PC-9 (cell line): ENCODE measurements at regions not wholly inside any gene's neighbourhood (a gene's known extent, or its start where the extent isn't known, plus 50 kb on each side); places are given as distances from the start of the nearest gene placed in this dataset.

Source experiments
- BruUV-seq: library from RNA; stranded (reverse); fragments of 400-500 nt; replicated peaks from 2 replicates; lab custom pipeline; 2021; lab: Mats Ljungman, UMichigan
- CTCF ChIA-PET: fragments of 300-600 bp; sonication (Branson Sonifier 250); formaldehyde crosslinking; loops from one replicate; lab custom pipeline; 2022; ENCODE audit warnings: antibody characterized with exemption; lab: Charles Lee
- POLR2A ChIA-PET: fragments of 300-600 bp; sonication (Branson Sonifier 250); formaldehyde crosslinking; loops from one replicate; lab custom pipeline; 2022; ENCODE audit warnings: antibody characterized with exemption; ENCODE audit not compliant: unreplicated experiment; lab: Charles Lee
- DNase-seq, 2 experiments: peaks; one replicate each; pipeline versions ENCODE4 v3.0.0 to v3.0.0-alpha.2; 2015 to 2022; ENCODE audit warnings: mixed read lengths in 1 of 2
- H2AFZ ChIP-seq: fragments of 200-600 bp; sonication (generic); 2 replicates; pipeline ENCODE4 v1.8.1; 2017; ENCODE audit warnings: antibody characterized with exemption
- H3F3A ChIP-seq: fragments of 200-600 bp; sonication (generic); 2 replicates; pipeline ENCODE4 v1.8.1; 2017; ENCODE audit warnings: antibody characterized with exemption, mild to moderate bottlenecking, low read depth; ENCODE audit not compliant: insufficient read depth
- H3K27ac ChIP-seq: fragments of 200-600 bp; sonication (generic); 2 replicates; pipeline ENCODE4 v1.6.1; 2016; ENCODE audit warnings: mixed run types
- H3K27me3 ChIP-seq: fragments of 200-600 bp; sonication (generic); 2 replicates; pipeline ENCODE4 v1.6.1; 2016; ENCODE audit warnings: low read depth, mixed run types; ENCODE audit not compliant: insufficient read depth
- H3K36me3 ChIP-seq: fragments of 200-600 bp; sonication (generic); 2 replicates; pipeline ENCODE4 v1.6.1; 2016; ENCODE audit warnings: low read depth, mixed run types
- H3K4me1 ChIP-seq: fragments of 200-600 bp; sonication (generic); replicated peaks from 2 replicates; pipeline ENCODE4 v1.6.1; 2016; ENCODE audit warnings: mixed run types; ENCODE audit not compliant: insufficient read depth
- H3K4me2 ChIP-seq: fragments of 200-600 bp; sonication (generic); 2 replicates; pipeline ENCODE4 v1.6.1; 2017; ENCODE audit warnings: mixed run types
- H3K4me3 ChIP-seq: fragments of 200-600 bp; sonication (generic); 2 replicates; pipeline ENCODE4 v1.6.1; 2016; ENCODE audit warnings: mixed run types
- H3K79me2 ChIP-seq: fragments of 200-600 bp; sonication (generic); 2 replicates; pipeline ENCODE4 v1.6.1; 2017; ENCODE audit warnings: low read depth, mixed run types
- H3K9me2 ChIP-seq: fragments of 200-600 bp; sonication (generic); 2 replicates; pipeline ENCODE4 v1.8.1; 2017; ENCODE audit warnings: mild to moderate bottlenecking; ENCODE audit not compliant: insufficient read depth
- H3K9me3 ChIP-seq: fragments of 200-600 bp; sonication (generic); 2 replicates; pipeline ENCODE4 v1.8.1; 2016; ENCODE audit warnings: low read depth; ENCODE audit not compliant: insufficient read depth
- H4K20me1 ChIP-seq: fragments of 200-600 bp; sonication (generic); 2 replicates; pipeline ENCODE4 v1.8.1; 2017; ENCODE audit not compliant: insufficient read depth
- EZH2 ChIP-seq: fragments of 200-600 bp; sonication (generic); IDR thresholded peaks from 2 replicates; pipeline ENCODE4 v1.8.0; 2017; ENCODE audit warnings: antibody characterized with exemption, low read depth
- intact Hi-C: fragments of 100-400 bp; cut with micrococcal nuclease; formaldehyde crosslinking; loops from one replicate; pipeline ENCODE4 v1.10.0; 2022; ENCODE audit not compliant: unreplicated experiment
- TF ChIP-seq, protein P1 (sequence below): fragments of 200-600 bp; sonication (generic); conservative IDR thresholded peaks from 2 replicates; pipeline ENCODE4 v1.6.1; 2017; ENCODE audit warnings: mixed run types, antibody characterized with exemption, mild to moderate bottlenecking, moderate library complexity

DNA sequence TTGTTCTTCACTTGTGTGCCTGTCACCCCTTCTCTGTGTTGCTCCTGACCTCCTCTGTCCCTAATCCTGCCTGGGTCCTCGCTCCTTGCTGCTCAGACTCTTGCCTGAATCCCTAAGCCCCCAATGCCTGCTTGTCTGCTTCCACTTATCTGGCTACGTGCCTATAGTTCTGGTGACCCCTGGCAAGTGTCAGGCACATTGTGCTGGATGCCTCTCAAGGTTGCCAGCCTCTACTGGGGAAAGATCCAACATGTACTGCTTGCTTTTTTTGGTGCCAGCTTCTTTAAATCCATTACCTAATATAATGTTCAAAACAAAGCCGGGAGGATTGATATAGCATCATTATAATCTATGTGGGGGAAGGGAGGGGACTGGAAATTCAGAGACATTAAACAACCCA is 448.0 kb upstream of the CCDC196 start:
- Histone ChIP-seq H4K20me1 (no peaks in the 10 kb centered on the region), H3K27ac (no peak overlapping the region), H3K4me3 (no peak overlapping the region), H3K4me1 (no peaks in the 10 kb centered on the region), H3K4me2 (no peak overlapping the region), H3K9me2 (no peaks in the 10 kb centered on the region), H3F3A (no peaks in the 10 kb centered on the region), H3K79me2 (no peaks in the 10 kb centered on the region), H3K36me3 (no peaks in the 10 kb centered on the region), H3K27me3 (peaks cover 5% of the 10 kb centered on the region; the same call in 1 of the 2 replicates), H2AFZ (no peak overlapping the region), H3K9me3 (no peaks in the 10 kb centered on the region)
- BruUV-seq = no TSS peak
- ChIA-PET POLR2A (no interaction called here), CTCF (interaction anchor here (0.7 kb wide), 1 partner anchor 586 kb away, joined by 3 read pairs; no protein-coding TSS in a partner anchor)
- intact Hi-C loops = no loop called here
- no peak for TF ChIP-seq EZH2
- TF ChIP-seq, protein P1, sequence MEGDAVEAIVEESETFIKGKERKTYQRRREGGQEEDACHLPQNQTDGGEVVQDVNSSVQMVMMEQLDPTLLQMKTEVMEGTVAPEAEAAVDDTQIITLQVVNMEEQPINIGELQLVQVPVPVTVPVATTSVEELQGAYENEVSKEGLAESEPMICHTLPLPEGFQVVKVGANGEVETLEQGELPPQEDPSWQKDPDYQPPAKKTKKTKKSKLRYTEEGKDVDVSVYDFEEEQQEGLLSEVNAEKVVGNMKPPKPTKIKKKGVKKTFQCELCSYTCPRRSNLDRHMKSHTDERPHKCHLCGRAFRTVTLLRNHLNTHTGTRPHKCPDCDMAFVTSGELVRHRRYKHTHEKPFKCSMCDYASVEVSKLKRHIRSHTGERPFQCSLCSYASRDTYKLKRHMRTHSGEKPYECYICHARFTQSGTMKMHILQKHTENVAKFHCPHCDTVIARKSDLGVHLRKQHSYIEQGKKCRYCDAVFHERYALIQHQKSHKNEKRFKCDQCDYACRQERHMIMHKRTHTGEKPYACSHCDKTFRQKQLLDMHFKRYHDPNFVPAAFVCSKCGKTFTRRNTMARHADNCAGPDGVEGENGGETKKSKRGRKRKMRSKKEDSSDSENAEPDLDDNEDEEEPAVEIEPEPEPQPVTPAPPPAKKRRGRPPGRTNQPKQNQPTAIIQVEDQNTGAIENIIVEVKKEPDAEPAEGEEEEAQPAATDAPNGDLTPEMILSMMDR = no peak
- DNase-seq = no peak

DNA sequence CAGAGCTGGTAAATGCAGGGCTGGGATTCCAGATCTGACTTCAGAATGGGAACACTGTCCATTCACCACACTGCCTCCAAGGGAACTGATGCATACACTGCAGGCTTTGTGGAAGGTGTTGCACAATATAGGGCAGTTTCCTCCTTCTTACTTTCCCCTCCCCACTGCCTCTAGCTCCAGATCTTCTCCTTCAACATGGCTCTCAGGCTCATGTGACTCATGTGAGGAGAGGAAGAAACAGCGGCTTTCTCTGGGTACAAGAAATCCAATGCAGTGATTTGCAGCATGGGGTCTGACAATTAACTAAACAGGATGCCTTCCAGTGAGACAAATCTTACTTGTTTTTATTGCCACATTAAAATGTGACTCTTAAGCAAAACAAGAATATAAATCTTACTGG is 447.6 kb upstream of the CCDC196 start:
- Histone ChIP-seq H3K27ac (no peak overlapping the region), H3K4me2 (no peak overlapping the region), H3F3A (no peaks in the 10 kb centered on the region), H2AFZ (no peak overlapping the region), H3K4me1 (no peaks in the 10 kb centered on the region), H3K79me2 (no peaks in the 10 kb centered on the region), H4K20me1 (no peaks in the 10 kb centered on the region), H3K36me3 (no peaks in the 10 kb centered on the region), H3K9me2 (no peaks in the 10 kb centered on the region), H3K27me3 (peaks cover 5% of the 10 kb centered on the region; the same call in 1 of the 2 replicates), H3K9me3 (no peaks in the 10 kb centered on the region), H3K4me3 (no peak overlapping the region)
- ChIA-PET CTCF (interaction anchor here (0.7 kb wide), 1 partner anchor 586 kb away, joined by 3 read pairs; no protein-coding TSS in a partner anchor), POLR2A (no interaction called here)
- intact Hi-C loops = no loop called here
- DNase-seq = peak in 1 of 2 experiments; percentile 6
- no TSS peak for BruUV-seq
- TF ChIP-seq EZH2 = no peak
- TF ChIP-seq, protein P1 = no peak

DNA sequence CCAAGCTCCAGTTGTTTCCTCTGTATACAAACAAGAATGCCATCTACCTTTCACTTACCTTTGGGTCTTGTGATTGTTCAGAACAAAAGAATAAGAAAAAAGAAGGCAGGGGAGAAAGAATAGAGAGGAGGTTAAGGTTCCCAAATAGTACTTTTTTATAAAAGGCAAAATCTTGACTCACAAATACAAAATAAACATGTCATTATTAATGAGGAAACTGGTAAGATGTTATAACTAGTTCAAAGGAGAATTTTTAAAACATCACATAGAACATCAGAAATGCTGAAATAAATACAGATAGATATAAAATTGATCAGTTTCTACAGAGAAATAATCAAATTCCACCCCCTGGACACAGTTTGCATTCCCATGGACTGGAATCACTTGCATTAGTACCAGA is 446.7 kb upstream of the CCDC196 start:
- no peak overlapping the region for H3K27ac ChIP-seq
- no peaks in the 10 kb centered on the region for H3K79me2 ChIP-seq
- no peaks in the 10 kb centered on the region for H3K36me3 ChIP-seq
- no peaks in the 10 kb centered on the region for H3K9me3 ChIP-seq
- no TSS peak for BruUV-seq
- no peak overlapping the region for H2AFZ ChIP-seq
- intact Hi-C loops = no loop called here
- ChIA-PET CTCF (no interaction called here), POLR2A (no interaction called here)
- no peaks in the 10 kb centered on the region for H3K4me1 ChIP-seq
- H3K27me3 ChIP-seq = peaks cover 5% of the 10 kb centered on the region; the same call in 1 of the 2 replicates
- no peaks in the 10 kb centered on the region for H3K9me2 ChIP-seq
- H3K4me2 ChIP-seq = no peak overlapping the region
- no peaks in the 10 kb centered on the region for H4K20me1 ChIP-seq
- no peak overlapping the region for H3K4me3 ChIP-seq
- H3F3A ChIP-seq = no peaks in the 10 kb centered on the region
- TF ChIP-seq, protein P1 = no peak
- TF ChIP-seq EZH2 = no peak
- no peak for DNase-seq
